ENCODE measurements at regions not wholly inside any gene's neighbourhood (a gene's known extent, or its start where the extent isn't known, plus 50 kb on each side); places are given as distances from the start of the nearest gene placed in this dataset.

DNA sequence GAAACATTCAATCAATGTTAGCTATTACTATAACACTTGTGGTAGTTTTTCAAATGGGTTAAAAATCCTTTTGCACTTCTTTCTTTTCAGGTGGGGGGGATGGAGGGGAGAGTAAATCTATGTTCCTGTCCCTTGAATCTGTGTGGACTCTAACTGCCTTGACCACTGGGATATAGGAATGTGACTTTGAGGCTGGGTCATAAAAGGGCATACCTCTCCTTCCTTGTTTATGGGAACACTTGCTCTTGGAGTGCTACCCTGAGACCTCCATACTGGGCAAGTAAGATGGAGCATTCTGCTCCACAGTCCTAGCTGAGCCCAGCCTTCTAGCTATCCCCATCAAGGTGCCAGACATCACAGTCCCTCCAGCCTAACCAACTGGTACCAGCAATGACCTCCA lies 89.3 kb upstream of the SIM2 start:
- no peaks in the 10 kb centered on the region for H3K9me3 ChIP-seq (ENCODE audit: control insufficient read depth in 1 of 2, low read length in 2 of 2)
- H3K4me3 ChIP-seq (ENCODE audit: low read length in 2 of 2), result no peak overlapping the region
- Mint-ChIP-seq H3K27ac (no peak overlapping the region), H3K4me3 (no peak overlapping the region), H3K9me3 (peaks cover 0 to 16% (median 9%) of the 10 kb centered on the region in 8 donors), H3K4me1 (no peaks in the 10 kb centered on the region), H3K27me3 (peaks cover 13 to 18% of the 10 kb centered on the region in 2 donors), H3K36me3 (no peaks in the 10 kb centered on the region)
- intact Hi-C loops (cut with micrococcal nuclease), result no loop called here
- no peaks in the 10 kb centered on the region for H3K36me3 ChIP-seq (ENCODE audit: insufficient read depth, low read length)
- ChIA-PET CTCF (ENCODE audit: partially characterized antibody) (interaction anchor here (1.1 kb wide), 1 partner anchor 21 kb away, joined by 3 read pairs; no protein-coding TSS in a partner anchor), POLR2A (ENCODE audit: partially characterized antibody) (no interaction called here)
- no peak overlapping the region for H3K27ac ChIP-seq (ENCODE audit: low read depth, low read length)
- H3K27me3 ChIP-seq (ENCODE audit: insufficient read depth, low read length), result no peaks in the 10 kb centered on the region
- H3K4me1 ChIP-seq (ENCODE audit: insufficient read depth, low read length), result no peaks in the 10 kb centered on the region
- DNase-seq, result no peak

DNA sequence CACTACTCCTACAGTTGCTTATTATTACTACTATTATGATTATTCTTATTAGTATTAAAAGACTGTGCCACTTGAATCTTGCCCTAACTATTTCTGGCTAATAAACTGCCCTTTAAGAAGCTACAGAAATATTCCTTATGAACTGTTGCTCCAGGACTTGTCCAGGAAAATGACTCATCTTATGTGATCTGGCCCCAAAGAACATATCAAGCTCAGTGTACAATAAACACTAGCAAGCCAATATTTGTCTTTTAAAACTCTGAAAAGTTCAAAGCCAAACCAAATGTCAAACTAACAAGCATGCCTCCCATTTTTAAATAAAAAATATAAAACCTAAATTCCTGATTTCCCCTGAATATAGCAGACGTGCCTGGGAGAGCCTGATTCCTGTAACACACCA lies 88.7 kb upstream of the SIM2 start:
- no peaks in the 10 kb centered on the region for H3K36me3 ChIP-seq (ENCODE audit: insufficient read depth, low read length)
- H3K27ac Mint-ChIP-seq, result no peak overlapping the region
- no peaks in the 10 kb centered on the region for H3K4me1 ChIP-seq (ENCODE audit: insufficient read depth, low read length)
- no peak overlapping the region for H3K27ac ChIP-seq (ENCODE audit: low read depth, low read length)
- no peaks in the 10 kb centered on the region for H3K9me3 ChIP-seq (ENCODE audit: control insufficient read depth in 1 of 2, low read length in 2 of 2)
- intact Hi-C loops (cut with micrococcal nuclease), result no loop called here
- ChIA-PET POLR2A (ENCODE audit: partially characterized antibody) (no interaction called here), CTCF (ENCODE audit: partially characterized antibody) (no interaction called here)
- H3K27me3 Mint-ChIP-seq, result peaks cover 13 to 21% of the 10 kb centered on the region in 2 donors
- no peak for DNase-seq
- H3K36me3 Mint-ChIP-seq, result no peaks in the 10 kb centered on the region
- peaks cover 0 to 19% (median 9%) of the 10 kb centered on the region in 8 donors for H3K9me3 Mint-ChIP-seq
- no peaks in the 10 kb centered on the region for H3K27me3 ChIP-seq (ENCODE audit: insufficient read depth, low read length)
- H3K4me3 Mint-ChIP-seq, result no peak overlapping the region
- H3K4me1 Mint-ChIP-seq, result no peaks in the 10 kb centered on the region
- no peak overlapping the region for H3K4me3 ChIP-seq (ENCODE audit: low read length in 2 of 2)

GRCh38 chr21:36610935-36611334 lies 88.0 kb upstream of the SIM2 start:
- H3K27me3 Mint-ChIP-seq, result peaks cover 15 to 25% of the 10 kb centered on the region in 2 donors
- Histone ChIP-seq H3K27me3 (ENCODE audit: insufficient read depth, low read length) (no peaks in the 10 kb centered on the region), H3K27ac (ENCODE audit: low read depth, low read length) (no peak overlapping the region), H3K4me1 (ENCODE audit: insufficient read depth, low read length) (no peaks in the 10 kb centered on the region), H3K9me3 (ENCODE audit: control insufficient read depth in 1 of 2, low read length in 2 of 2) (no peaks in the 10 kb centered on the region), H3K36me3 (ENCODE audit: insufficient read depth, low read length) (no peaks in the 10 kb centered on the region), H3K4me3 (ENCODE audit: low read length in 2 of 2) (no peak overlapping the region)
- DNase-seq, result no peak
- intact Hi-C loops (cut with micrococcal nuclease), result no loop called here
- H3K36me3 Mint-ChIP-seq, result no peaks in the 10 kb centered on the region
- peaks cover 0 to 23% (median 12%) of the 10 kb centered on the region in 8 donors for H3K9me3 Mint-ChIP-seq
- H3K4me1 Mint-ChIP-seq, result no peaks in the 10 kb centered on the region
- H3K27ac Mint-ChIP-seq, result no peak overlapping the region
- H3K4me3 Mint-ChIP-seq, result no peak overlapping the region
- CTCF ChIA-PET (ENCODE audit: partially characterized antibody), result no interaction called here
- POLR2A ChIA-PET (ENCODE audit: partially characterized antibody), result no interaction called here

- Histone ChIP-seq H3K9me3 (ENCODE audit: control insufficient read depth in 1 of 2, low read length in 2 of 2) (no peaks in the 10 kb centered on the region), H3K4me3 (ENCODE audit: low read length in 2 of 2) (no peak overlapping the region), H3K27me3 (ENCODE audit: insufficient read depth, low read length) (no peaks in the 10 kb centered on the region), H3K4me1 (ENCODE audit: insufficient read depth, low read length) (no peaks in the 10 kb centered on the region), H3K36me3 (ENCODE audit: insufficient read depth, low read length) (no peaks in the 10 kb centered on the region), H3K27ac (ENCODE audit: low read depth, low read length) (no peak overlapping the region)
- ChIA-PET CTCF (ENCODE audit: partially characterized antibody) (no interaction called here), POLR2A (ENCODE audit: partially characterized antibody) (no interaction called here)
- no peaks in the 10 kb centered on the region for H3K36me3 Mint-ChIP-seq
- no peaks in the 10 kb centered on the region for H3K4me1 Mint-ChIP-seq
- H3K9me3 Mint-ChIP-seq, result peaks cover 0 to 23% (median 13%) of the 10 kb centered on the region in 8 donors
- H3K27ac Mint-ChIP-seq, result no peak overlapping the region
- peaks cover 15 to 25% of the 10 kb centered on the region in 2 donors for H3K27me3 Mint-ChIP-seq
- intact Hi-C loops (cut with micrococcal nuclease), result no loop called here
- H3K4me3 Mint-ChIP-seq, result no peak overlapping the region
- DNase-seq, result no peak
Measured at GRCh38 chr21:36611379-36611778, 87.5 kb upstream of the SIM2 start.

- Mint-ChIP-seq H3K9me3 (peaks cover 0 to 28% (median 15%) of the 10 kb centered on the region in 8 donors), H3K27me3 (peaks cover 14 to 30% of the 10 kb centered on the region in 2 donors), H3K4me1 (no peaks in the 10 kb centered on the region), H3K36me3 (no peaks in the 10 kb centered on the region), H3K4me3 (peak overlapping the region in 1 of 8 donors; percentile 4), H3K27ac (peak overlapping the region in 1 of 7 donors; percentile 52)
- POLR2A ChIA-PET (ENCODE audit: partially characterized antibody), result no interaction called here
- no peak for DNase-seq
- H3K27ac ChIP-seq (ENCODE audit: low read depth, low read length), result no peak overlapping the region
- no peak overlapping the region for H3K4me3 ChIP-seq (ENCODE audit: low read length in 2 of 2)
- intact Hi-C loops (cut with micrococcal nuclease), result no loop called here
- H3K27me3 ChIP-seq (ENCODE audit: insufficient read depth, low read length), result no peaks in the 10 kb centered on the region
- no peaks in the 10 kb centered on the region for H3K4me1 ChIP-seq (ENCODE audit: insufficient read depth, low read length)
- CTCF ChIA-PET (ENCODE audit: partially characterized antibody), result no interaction called here
- H3K9me3 ChIP-seq (ENCODE audit: control insufficient read depth in 1 of 2, low read length in 2 of 2), result no peaks in the 10 kb centered on the region
- H3K36me3 ChIP-seq (ENCODE audit: insufficient read depth, low read length), result no peaks in the 10 kb centered on the region
Measured at GRCh38 chr21:36613059-36613458, 85.9 kb upstream of the SIM2 start.

DNA sequence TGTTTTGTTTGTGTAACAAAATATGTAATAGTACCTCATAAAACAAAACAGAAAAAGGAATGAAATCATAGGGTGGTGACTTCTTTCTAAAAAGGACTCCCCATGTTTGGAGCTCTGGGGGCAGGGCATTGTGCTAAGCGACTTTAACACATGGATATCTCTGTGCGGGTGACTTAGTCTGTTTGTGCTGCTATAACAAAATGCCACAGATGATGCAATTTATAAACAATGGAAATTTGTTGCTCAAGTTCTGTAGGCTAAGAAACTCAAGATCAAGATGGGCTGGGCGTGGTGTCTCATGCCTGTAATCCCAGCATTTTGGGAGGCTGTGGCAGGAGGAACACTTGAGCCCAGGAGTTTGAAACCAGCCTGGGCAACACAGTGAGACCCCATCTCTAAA lies 85.4 kb upstream of the SIM2 start:
- Mint-ChIP-seq H3K9me3 (peaks cover 0 to 28% (median 15%) of the 10 kb centered on the region in 8 donors), H3K27ac (no peak overlapping the region), H3K27me3 (peaks cover 14 to 30% of the 10 kb centered on the region in 2 donors), H3K4me1 (no peaks in the 10 kb centered on the region), H3K36me3 (no peaks in the 10 kb centered on the region), H3K4me3 (no peak overlapping the region)
- intact Hi-C loops (cut with micrococcal nuclease), result no loop called here
- Histone ChIP-seq H3K27me3 (ENCODE audit: insufficient read depth, low read length) (no peaks in the 10 kb centered on the region), H3K9me3 (ENCODE audit: control insufficient read depth in 1 of 2, low read length in 2 of 2) (no peaks in the 10 kb centered on the region), H3K4me1 (ENCODE audit: insufficient read depth, low read length) (no peaks in the 10 kb centered on the region), H3K27ac (ENCODE audit: low read depth, low read length) (no peak overlapping the region), H3K36me3 (ENCODE audit: insufficient read depth, low read length) (no peaks in the 10 kb centered on the region), H3K4me3 (ENCODE audit: low read length in 2 of 2) (no peak overlapping the region)
- DNase-seq, result no peak
- POLR2A ChIA-PET (ENCODE audit: partially characterized antibody), result no interaction called here
- CTCF ChIA-PET (ENCODE audit: partially characterized antibody), result no interaction called here

DNA sequence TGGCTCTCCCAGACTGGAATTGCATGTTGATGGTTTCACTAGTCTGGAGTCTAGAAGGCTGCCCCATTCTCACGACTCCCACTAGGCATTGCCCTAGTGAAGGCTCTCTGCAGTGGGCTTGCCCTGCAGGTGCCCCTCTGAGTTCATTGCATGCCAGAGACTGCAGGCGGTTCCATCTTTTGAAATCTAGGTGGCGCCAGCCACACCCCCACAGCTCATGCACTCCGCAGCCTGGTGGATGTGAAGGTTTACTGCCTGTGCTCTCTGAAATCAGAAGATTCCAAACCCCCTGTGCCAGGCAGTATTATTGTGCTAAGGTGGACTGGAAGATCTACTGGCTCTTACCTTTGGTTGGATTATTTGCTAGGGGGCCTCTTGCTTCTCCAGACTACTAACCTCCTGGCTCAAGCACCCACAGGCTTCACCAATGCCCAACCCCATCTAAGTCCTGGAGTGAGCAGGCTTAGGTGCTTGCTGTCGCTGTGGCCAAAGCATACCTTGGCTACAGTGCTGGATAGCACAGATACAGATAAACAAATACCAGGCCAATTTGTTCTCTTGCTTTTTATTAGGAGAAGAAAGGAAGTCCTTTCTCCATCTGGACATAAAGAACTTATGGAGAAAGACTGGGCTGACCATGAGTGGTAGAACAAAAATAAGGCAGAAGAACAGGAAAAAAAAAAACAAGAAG lies 83.5 kb upstream of the SIM2 start:
- peaks cover 3 to 31% (median 13%) of the 10 kb centered on the region in 8 donors for H3K9me3 Mint-ChIP-seq
- intact Hi-C loops (cut with micrococcal nuclease), result no loop called here
- peaks cover 0 to 2% of the 10 kb centered on the region in 2 donors for H3K36me3 Mint-ChIP-seq
- Histone ChIP-seq H3K9me3 (ENCODE audit: control insufficient read depth in 1 of 2, low read length in 2 of 2) (no peaks in the 10 kb centered on the region), H3K27me3 (ENCODE audit: insufficient read depth, low read length) (no peaks in the 10 kb centered on the region), H3K27ac (ENCODE audit: low read depth, low read length) (no peak overlapping the region), H3K4me1 (ENCODE audit: insufficient read depth, low read length) (no peaks in the 10 kb centered on the region), H3K36me3 (ENCODE audit: insufficient read depth, low read length) (no peaks in the 10 kb centered on the region), H3K4me3 (ENCODE audit: low read length in 2 of 2) (no peak overlapping the region)
- H3K4me3 Mint-ChIP-seq, result no peak overlapping the region
- ChIA-PET POLR2A (ENCODE audit: partially characterized antibody) (interaction anchor here (0.7 kb wide), 1 partner anchor 333 kb away, joined by 3 read pairs; no protein-coding TSS in a partner anchor), CTCF (ENCODE audit: partially characterized antibody) (no interaction called here)
- H3K27ac Mint-ChIP-seq, result no peak overlapping the region
- DNase-seq, result no peak
- no peaks in the 10 kb centered on the region for H3K4me1 Mint-ChIP-seq
- peaks cover 15 to 32% of the 10 kb centered on the region in 2 donors for H3K27me3 Mint-ChIP-seq

Measured in CD4-positive, alpha-beta memory T cell (primary cell).